ENCODE measurements at regions not wholly inside any gene's neighbourhood (a gene's known extent, or its start where the extent isn't known, plus 50 kb on each side); places are given as distances from the start of the nearest gene placed in this dataset.

DNA sequence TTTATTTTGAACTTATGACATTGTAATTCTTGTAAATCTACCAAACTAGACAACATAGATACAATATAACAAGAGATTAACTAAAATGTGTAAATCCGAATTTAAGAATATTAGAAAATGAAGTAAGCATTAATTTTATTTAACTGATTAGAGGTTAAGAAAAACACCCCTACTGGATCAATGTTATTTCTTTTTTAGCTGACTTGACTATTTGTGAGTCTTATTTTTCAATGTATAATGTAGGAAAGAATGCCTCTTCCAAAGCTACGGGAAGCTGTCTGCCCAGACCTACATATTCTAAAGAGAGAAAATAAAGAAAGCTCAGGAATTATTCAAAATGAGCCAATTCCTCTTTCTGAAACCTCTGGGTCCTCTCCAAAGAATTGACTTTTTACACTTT is 490.8 kb upstream of the CDH7 start:
- TF ChIP-seq, protein P1, sequence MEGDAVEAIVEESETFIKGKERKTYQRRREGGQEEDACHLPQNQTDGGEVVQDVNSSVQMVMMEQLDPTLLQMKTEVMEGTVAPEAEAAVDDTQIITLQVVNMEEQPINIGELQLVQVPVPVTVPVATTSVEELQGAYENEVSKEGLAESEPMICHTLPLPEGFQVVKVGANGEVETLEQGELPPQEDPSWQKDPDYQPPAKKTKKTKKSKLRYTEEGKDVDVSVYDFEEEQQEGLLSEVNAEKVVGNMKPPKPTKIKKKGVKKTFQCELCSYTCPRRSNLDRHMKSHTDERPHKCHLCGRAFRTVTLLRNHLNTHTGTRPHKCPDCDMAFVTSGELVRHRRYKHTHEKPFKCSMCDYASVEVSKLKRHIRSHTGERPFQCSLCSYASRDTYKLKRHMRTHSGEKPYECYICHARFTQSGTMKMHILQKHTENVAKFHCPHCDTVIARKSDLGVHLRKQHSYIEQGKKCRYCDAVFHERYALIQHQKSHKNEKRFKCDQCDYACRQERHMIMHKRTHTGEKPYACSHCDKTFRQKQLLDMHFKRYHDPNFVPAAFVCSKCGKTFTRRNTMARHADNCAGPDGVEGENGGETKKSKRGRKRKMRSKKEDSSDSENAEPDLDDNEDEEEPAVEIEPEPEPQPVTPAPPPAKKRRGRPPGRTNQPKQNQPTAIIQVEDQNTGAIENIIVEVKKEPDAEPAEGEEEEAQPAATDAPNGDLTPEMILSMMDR (conservative IDR thresholded peaks at IDR 0.05; ENCODE audit: low read depth, low read length) = no peak
- no peak overlapping the region for H3K4me3 ChIP-seq (ENCODE audit: low read depth, low read length)
- DNase-seq (ENCODE audit: low read depth) = no peak

DNA sequence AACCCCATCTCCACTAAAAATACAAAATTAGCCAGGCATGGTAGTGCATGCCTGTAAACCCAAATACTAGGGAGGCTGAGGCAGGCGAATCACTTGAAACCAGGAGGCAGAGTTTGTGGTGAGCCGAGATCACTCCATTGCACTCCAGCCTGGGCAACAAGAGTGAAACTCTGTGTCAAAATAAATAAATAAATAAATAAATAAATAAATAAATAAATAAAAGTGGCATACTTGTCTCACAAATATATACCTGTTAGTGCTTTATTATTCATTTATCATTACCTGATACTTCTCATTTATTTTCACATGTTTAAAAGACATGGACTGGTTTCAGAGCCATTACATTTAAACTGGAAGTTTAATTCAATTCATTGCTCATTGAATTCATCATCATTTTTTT is 491.4 kb upstream of the CDH7 start:
- H3K4me3 ChIP-seq (ENCODE audit: low read depth, low read length) = no peak overlapping the region
- TF ChIP-seq, protein P1 (conservative IDR thresholded peaks at IDR 0.05; ENCODE audit: low read depth, low read length) = no peak
- DNase-seq (ENCODE audit: low read depth) = no peak

DNA sequence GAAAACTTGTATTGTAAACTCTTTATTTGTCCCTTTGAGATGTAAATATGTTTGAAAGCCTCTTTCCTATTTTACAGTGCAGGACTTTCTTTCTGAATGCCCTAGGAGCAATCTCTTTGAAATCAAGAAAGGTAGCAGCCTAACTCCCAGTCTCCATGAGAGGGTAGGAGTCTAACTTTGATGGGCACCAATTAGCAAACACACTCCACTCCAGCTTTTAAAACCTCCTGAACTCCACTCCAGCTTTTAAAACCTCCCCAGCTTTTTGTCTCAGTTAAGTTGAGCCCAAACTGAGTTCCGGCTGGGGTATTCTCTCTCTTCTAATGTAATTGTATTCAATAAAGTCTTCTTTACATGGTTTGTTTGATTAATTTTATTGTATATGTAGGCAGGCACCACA is 493.7 kb upstream of the CDH7 start:
- no peak overlapping the region for H3K4me3 ChIP-seq (ENCODE audit: low read depth, low read length)
- DNase-seq (ENCODE audit: low read depth) = no peak
- TF ChIP-seq, protein P1 (conservative IDR thresholded peaks at IDR 0.05; ENCODE audit: low read depth, low read length) = no peak

- TF ChIP-seq, protein P1 (conservative IDR thresholded peaks at IDR 0.05; ENCODE audit: low read depth, low read length) = no peak
- no peak overlapping the region for H3K4me3 ChIP-seq (ENCODE audit: low read depth, low read length)
- no peak for DNase-seq (ENCODE audit: low read depth)
Observed at GRCh38 chr18:65255417-65255816, 495.4 kb upstream of the CDH7 start.

- no peak for DNase-seq (ENCODE audit: low read depth)
- TF ChIP-seq, protein P1 (conservative IDR thresholded peaks at IDR 0.05; ENCODE audit: low read depth, low read length) = no peak
- no peak overlapping the region for H3K4me3 ChIP-seq (ENCODE audit: low read depth, low read length)
Observed at GRCh38 chr18:65239787-65240186, 511.0 kb upstream of the CDH7 start.

DNA sequence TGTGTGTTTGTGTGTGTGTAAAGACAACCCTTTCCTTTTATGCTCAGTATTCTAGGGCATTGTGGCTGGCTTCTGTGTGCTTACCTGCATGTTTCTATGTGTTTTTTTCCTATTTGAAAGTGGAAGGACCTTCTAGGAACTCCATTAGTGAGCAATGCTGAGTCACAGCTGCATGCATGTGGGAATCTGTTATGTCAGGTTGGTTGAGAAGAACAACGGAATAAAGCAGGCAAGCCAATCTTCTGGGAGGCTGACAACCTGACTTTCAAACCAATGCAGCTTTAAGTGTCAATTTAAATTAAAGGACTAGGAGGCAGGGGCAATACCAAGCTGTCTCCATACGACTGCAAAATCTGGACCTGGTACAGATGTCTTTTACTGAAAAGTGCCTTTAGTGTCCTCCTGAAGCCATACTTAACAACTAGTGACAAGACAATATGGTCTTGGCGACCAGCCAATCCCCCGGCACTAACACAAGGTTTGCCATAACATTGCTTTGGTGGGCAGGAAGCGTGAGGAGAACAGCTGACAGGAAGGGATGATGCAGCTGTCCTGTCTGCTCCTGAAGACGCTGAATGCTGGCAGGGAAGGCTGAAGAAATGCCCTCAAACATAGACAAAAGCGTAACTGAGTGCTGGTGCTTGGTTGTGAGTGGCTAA is 514.7 kb upstream of the CDH7 start:
- H3K4me3 ChIP-seq (ENCODE audit: low read depth, low read length) = no peak overlapping the region
- TF ChIP-seq, protein P1 (conservative IDR thresholded peaks at IDR 0.05; ENCODE audit: low read depth, low read length) = no peak
- no peak for DNase-seq (ENCODE audit: low read depth)

- TF ChIP-seq, protein P1 (conservative IDR thresholded peaks at IDR 0.05; ENCODE audit: low read depth, low read length) = no peak
- no peak overlapping the region for H3K4me3 ChIP-seq (ENCODE audit: low read depth, low read length)
- DNase-seq (ENCODE audit: low read depth) = no peak
Observed at GRCh38 chr18:65230311-65230710, 520.5 kb upstream of the CDH7 start.

Data from choroid plexus epithelial cell (primary cell).